ENCODE measurements at regions not wholly inside any gene's neighbourhood (a gene's known extent, or its start where the extent isn't known, plus 50 kb on each side); places are given as distances from the start of the nearest gene placed in this dataset.
A peak's percentile ranks its signal among the peaks of the same experiment; 100 is the strongest.

DNA sequence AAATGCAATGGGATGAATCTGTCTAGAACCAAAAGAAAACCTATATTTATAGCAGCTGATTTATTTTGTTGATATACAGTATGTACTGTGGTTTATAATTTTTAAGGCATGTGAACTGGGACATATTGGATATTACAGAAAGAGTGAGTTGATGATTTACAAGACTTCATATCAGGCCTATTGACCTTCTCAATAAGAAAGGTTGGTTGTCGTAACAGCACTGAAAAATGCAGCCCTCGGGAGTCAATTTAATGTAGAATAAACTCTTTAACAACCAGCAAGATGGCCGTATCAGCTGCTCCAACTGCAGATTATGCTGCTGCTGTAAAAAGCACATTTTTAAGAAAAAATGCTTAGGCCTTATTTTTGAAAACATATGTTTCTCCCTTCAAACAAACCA is 407.3 kb downstream of the GXYLT1 start:
- DNase-seq, result no peak

DNA sequence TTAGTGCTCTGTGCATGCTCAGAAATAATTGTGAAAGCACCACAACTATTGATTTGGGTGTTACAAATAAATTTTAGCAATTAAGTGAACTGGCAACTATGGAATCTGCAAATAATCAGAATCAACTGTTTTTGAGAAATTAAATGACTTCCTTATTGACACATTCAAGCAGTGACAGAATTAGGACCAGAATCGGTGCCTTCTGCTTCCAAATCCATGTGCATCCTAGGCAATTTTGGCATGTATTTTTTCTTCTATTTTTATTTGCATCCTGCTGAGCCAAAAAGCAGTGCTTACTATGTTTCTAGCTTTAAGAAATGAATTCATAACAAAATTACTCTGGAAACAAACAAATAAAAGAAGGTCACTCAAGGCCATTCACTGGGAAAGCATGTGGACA is 408.2 kb downstream of the GXYLT1 start:
- no peak for DNase-seq

DNA sequence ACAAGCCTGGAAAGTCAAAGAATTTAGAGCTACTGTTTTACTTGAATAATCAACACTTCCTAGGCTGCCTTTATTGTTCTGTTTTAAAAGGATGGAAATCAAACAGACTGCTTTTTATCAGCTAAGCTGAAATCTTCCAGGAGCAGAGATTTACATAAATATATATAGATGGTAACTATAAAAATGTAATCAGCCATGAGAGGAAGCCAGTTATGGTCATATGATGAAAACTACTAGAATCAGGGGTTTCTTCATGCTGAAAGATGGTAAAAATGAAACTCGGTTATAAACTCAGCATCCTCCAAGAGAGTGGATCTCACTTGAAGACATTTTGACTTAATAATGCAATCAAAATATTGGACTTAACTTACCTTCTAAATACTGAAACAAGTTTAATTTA is 413.0 kb downstream of the GXYLT1 start:
- no peak for DNase-seq

- no peak for DNase-seq
Measured at GRCh38 chr12:41731061-41731460, 413.6 kb downstream of the GXYLT1 start.

- no peak for DNase-seq
Measured at GRCh38 chr12:41724216-41724615, 420.5 kb downstream of the GXYLT1 start.

GRCh38 chr12:41719214-41719613 is 425.5 kb downstream of the GXYLT1 start:
- no peak for DNase-seq

DNA sequence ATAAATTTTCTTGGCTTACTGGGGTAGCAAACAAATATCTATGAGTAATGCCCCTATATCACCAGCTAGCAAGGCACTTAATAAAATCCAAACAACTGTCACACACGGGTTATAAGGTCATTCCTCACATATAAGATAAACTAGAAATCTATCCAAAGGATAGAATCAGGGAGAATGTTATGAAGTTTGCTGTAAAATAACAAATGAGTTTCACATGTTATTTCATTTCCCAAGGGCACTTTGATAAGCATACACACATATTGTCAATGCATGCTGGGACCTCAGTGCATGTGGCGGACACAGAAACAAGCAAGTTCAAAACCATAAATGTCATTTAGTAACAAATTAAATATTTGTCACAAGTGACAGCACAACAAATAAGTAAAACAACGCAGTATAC is 429.4 kb downstream of the GXYLT1 start:
- no peak for DNase-seq

DNA sequence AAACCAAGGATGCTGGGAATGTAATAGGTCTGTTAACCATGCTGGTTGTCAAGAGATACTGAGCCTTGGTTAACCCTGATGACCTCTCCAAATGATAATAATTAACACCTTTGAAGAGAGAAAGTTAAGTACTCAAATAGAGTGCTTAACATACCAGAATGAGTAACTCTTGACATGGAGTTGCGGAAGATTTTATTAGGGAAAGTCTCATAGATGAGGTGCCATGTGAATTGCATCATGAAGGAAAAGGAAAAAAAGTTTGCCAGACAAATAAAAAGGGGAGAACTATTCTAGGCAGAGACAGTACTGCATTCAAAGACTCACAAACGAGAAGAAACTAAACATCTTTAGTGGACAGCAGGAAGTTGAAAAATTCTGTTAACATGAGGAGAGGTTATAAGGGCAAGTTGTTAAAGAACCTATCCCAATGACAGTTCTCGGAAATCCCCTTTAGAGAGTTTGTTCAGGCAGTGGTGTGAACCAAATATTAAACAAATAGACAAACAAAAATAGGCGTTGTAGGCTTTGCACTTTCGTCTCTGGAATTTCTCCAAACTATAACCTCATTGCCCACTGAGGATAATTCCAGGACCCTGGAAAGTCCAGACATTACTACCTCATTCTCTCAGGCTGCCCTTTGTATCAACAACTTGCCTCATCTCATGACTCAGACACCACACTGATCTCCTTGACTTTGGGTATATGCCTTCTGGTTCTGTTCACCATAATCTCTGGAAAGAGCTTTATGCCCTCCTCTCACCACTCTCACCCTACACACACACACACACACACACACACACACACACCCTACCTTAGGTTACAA is 435.0 kb downstream of the GXYLT1 start:
- DNase-seq, result no peak

DNA sequence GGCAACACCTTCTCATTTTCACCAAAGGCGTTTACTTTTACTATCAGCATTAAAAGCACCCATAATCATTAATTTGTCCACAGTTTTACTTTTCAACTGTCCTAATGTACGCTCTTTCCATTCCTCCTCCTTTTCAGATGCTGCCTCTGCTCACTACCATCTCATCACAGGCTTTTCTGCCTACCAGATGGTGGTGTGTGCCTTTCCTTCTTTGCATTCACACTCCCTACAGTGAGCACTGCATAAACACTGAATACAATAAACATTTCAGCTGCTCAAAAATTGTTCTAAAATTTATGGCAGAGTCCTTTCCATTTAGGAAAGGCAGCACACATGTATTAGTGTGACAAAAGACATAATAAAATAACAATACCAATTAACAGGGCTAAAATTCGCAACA is 435.7 kb downstream of the GXYLT1 start:
- DNase-seq, result no peak

DNA sequence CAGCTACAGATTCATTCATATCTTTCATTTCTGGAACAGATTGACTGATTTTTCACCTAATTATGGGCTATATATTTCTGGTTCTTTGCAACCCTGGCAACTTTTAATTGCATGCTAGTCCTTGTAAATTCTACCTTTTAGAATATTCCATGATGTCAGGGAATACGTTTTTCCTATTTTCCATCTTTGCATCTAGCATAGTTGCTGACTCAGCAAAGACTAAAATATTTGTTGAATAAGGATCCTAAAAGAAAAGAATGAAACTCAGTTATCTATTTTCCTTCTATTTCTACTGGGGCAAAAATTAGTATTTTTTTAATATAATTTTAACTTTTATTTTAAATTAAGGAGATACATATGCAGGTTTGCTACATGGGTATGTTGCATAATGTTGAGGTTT is 438.3 kb downstream of the GXYLT1 start:
- DNase-seq, result no peak

DNA sequence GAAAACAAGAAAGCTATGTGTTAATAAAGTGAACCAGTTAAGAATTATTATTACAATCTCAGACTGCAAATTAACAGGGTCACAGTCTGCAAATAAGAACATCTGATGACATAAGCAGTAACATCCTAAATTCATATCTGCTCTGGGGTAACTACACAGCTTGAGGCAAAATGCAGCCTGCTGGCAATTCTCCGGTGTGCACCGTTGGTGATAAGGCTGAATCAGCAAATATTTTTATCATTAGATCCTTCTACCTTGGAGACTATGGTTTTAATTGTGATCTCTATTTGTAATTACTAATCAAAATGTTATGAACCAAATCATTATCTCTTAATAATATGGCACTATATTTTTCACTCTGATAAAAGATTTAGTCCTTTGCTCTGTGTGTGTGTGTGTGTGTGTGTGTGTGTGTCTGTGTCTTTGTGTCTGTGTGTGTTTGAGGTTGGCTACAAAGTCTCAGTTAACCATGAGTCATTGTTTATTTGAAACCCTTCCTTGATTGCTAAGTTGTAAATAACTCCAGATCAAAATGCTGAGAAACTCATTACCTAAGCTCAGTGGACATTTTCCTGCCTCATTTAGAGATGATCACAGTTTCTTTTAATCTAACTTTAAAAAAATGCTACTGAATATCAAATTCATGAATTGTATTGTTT is 442.6 kb downstream of the GXYLT1 start:
- DNase-seq, result no peak

DNA sequence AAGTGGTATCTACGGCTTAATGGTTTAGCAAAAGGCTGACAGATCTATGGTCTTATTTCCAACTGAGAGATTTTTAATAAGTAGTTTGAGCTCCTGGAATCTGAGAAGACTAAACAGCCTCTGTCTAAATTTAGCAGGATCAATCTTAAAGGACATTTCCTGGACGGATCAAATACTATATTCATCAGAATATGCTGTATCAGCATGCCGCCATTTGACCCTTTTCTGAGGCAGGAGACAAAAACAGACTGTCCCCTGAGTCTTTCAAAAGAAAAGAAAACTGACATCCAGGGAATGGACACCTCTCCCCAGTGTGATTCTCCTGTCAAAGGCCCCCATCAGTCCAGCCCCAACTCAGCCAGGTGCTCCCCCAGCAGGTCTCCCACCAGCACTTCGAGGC is 443.7 kb downstream of the GXYLT1 start:
- no peak for DNase-seq

DNA sequence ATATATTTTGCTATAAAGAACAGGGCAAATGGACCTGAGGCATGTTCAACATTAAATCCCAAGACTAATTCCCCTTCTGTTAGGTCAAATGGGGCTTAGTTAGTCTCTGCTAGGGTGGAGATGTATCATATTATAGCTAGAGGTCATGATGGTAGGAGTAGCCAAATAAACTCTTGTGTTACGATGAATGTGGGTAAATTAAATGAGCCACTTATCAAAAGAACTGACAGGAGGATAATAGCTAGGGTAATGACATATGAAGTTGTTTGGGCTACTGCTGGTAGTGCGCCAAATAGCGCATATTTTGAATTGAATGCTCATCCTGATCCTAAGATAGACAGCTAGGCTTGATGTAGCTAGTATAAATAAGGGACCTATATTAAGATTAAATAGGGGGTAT is 445.0 kb downstream of the GXYLT1 start:
- DNase-seq, result no peak

DNA sequence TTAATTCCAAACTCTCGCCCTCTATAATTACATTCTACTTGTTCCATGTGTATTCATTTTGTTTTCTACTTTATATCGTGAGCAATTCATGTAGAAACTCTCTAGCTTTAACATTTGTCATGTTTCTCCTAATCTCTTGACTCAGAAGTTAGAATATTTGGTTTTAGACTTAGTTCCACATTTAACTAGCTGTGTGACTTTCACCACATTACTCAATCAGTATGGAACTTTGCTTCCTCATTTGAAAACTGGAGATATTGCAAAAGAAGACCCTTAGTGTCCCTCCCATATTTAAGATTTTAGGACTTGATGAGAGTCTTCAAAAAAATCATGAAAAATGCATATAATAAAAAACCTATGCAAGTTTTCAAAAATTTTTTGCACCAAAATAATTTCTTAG is 447.5 kb downstream of the GXYLT1 start:
- DNase-seq, result no peak

- DNase-seq, result no peak
Measured at GRCh38 chr12:41684997-41685396, 459.7 kb downstream of the GXYLT1 start.

DNA sequence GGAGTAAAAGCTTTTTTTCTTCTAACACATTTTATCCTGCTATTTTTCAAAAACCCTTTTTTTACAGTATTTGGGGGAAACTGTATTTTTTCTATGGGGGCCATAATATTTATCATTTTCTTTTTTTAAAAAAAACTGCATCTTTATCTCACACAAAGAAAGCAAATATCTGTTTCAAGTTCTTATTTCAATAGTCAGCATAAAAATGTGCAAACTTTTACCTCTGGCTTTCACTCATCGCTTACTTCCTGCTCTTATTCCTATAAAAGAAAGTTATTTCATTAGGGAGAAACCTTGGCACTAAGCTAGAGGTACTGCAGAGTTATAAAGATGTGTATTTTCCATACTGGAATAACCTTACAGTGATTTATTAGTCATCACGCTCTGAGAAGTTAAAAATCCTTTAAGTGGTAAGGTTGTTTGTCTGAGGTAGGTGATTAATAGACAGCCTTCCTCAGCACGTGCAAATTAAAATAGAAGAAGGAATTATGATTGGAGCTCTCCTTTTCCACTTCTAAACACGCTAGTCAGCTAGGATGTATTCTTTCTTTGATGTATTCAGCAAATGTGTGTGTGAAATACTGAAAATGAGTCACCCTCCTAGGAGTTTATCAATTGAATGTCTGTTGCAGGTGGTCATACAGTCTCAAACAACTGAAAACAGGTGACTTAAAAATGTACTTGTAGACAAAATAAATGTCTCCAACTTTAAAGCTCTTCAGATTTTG is 461.0 kb downstream of the GXYLT1 start:
- no peak for DNase-seq

DNA sequence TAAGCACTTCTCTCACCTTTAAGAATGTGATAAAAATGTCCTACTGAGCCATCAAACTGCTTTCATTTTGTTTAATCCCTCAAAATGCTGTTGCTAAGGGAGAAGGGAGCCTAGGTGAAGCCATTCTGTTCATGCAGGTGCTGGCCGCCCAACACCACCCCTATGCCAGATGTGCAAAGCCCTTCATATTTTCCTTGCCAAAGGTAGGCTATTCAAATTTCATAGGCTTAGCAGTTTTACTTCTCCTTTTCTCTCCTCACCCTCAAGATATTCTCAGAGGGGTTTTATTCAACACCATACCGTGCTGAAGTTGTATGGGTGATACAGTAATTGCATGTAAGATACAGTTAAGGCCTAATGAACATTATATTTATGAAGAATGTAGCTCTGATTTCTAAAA is 461.7 kb downstream of the GXYLT1 start:
- no peak for DNase-seq

DNA sequence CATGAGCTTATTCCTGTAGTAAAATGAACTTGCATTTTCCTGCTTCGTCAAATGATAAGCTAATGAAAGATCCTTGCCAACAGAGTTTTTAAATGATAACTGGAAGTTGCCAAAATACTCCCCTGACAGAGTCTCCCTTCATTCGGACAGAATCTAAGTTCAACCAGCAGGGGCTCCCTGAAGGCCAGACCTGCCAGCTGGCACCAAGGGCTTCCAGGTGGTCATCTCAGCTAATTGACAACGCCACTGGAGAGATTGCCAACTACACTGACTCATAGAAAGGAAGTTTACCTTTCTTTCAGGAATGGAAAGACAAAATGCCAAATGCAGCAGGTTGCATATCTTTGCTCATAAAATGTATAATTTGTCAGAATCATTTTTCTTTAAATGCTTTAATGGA is 462.8 kb downstream of the GXYLT1 start:
- DNase-seq, result peak; percentile 10

DNA sequence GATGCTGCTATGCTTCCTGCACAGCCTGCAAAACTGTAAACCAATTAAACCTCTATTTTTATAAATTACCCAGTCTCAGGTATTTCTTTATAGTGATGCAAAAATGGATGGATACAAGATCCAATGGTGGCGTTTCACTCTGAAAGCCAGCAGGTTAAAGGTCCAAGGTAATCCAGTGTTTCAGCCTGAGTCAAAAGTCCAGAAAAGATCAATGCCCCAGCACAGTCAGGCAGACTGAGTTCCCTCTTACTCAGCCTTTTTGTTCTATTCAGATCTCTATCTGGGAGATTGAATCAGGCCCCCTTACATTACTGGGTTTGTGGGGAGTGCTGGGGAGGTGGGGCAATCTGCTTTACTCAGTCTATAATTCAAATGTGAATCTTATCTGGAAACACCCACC is 464.5 kb downstream of the GXYLT1 start:
- no peak for DNase-seq

- peak; percentile 8 for DNase-seq
Measured at GRCh38 chr12:41663598-41664265, 475.6 kb downstream of the PDZRN4 start.

- peak; percentile 42 for DNase-seq
Measured at GRCh38 chr12:41661141-41661765, 473.1 kb downstream of the PDZRN4 start.

DNA sequence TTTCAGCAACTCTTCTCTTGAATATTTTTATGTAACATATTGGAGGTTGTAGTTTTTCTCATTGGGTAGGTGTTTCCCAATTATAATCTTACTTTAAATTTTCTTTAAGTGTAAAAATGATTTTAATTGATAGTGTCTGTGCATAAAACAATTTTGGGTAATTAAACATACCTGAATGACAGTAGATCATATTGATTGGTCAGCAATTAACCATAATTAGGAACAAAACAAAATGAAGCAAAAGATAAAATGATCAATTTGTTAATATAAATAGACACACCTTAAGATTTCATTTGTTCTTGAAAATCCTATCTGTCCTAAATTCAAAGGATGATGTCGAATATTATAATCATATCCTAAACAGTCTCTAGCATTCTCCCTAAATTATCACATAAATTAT is 468.3 kb downstream of the PDZRN4 start:
- DNase-seq, result no peak

All from DMS 273 treated with DMSO at 0.1 percent for 48 hours (cell line).